GM19395 (cell line): ENCODE measurements at regions not wholly inside any gene's neighbourhood (a gene's known extent, or its start where the extent isn't known, plus 50 kb on each side); places are given as distances from the start of the nearest gene placed in this dataset.

ENCODE experiments used
- ATAC-seq: cut with Tn5 transposase; IDR thresholded peaks from one replicate; pipeline ENCODE4 v1.9.1; 2021; ENCODE audit warnings: mild to moderate bottlenecking, moderate library complexity; ENCODE audit not compliant: unreplicated experiment

DNA sequence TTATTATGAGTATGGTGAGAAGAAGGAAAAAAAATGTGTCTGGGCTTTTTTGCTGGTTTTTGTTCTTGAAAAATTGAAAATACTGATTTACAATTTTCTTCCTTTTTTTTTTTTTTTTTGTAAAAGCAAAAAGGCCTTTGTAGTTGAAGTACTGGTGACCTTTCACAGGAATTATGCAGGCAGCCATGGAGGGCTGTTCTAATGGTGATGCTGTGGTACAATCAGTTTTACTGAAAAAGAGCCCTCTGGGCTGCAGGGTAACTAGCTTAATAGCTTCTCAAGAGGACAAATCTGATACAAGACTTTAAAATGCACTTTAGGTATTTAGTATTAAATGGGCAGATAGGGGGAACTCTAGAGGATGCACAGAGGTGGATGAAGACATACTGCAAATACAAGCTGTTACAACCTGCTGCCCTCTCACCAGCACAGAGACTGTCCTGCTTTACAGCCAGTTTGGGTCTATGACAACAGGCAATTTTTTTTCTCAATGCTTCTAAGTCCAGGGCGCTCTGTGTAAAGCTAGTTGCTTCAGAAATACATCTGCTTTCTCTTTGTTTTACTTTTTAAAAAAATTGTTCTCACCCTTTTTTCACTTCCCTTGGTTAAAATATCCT lies 61.6 kb upstream of the HS3ST5 start:
- no peak for ATAC-seq

- no peak for ATAC-seq
Observed at GRCh38 chr6:114403858-114404257, 61.0 kb upstream of the HS3ST5 start.

DNA sequence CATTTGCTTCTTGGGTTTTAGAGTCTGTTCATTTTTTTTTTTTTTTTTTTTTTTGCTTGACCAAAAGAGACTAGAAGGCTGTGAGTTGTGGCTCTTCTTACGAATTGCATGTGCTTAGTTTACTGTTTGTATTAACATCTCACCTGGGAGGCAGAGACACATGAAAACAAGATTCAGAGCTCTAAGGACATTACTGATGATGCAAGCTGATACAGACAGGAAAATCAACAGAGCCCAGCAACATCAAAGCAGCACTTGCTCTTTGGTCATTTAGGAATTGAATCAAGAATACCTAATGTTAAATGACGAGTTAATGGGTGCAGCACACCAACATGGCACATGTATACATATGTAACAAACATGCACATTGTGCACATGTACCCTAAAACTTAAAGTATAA lies 55.7 kb upstream of the HS3ST5 start:
- ATAC-seq: no peak
